HEK293 (cell line): ENCODE measurements at regions not wholly inside any gene's neighbourhood (a gene's known extent, or its start where the extent isn't known, plus 50 kb on each side); places are given as distances from the start of the nearest gene placed in this dataset.

Experiments
- SP7 ChIP-seq: fragments of 450-650 bp; formaldehyde crosslinking; IDR thresholded peaks from 2 replicates; pipeline ENCODE4 v1.5.1; 2016; ENCODE audit warnings: missing biosample characterization, missing genetic modification characterization
- ZBTB20 ChIP-seq: fragments of 450-650 bp; formaldehyde crosslinking; IDR thresholded peaks from 2 replicates; pipeline ENCODE4 v1.5.1; 2016; ENCODE audit warnings: missing biosample characterization, missing genetic modification characterization
- ZBTB7A ChIP-seq: fragments of 450-650 bp; formaldehyde crosslinking; IDR thresholded peaks from 2 replicates; pipeline ENCODE4 v1.5.1; 2016; ENCODE audit warnings: low read depth, missing biosample characterization, missing genetic modification characterization
- ZNF133 ChIP-seq: fragments of 450-650 bp; formaldehyde crosslinking; IDR thresholded peaks from 2 replicates; pipeline ENCODE4 v1.5.1; 2016; ENCODE audit warnings: missing biosample characterization, missing genetic modification characterization
- TF ChIP-seq, protein P1 (sequence below): fragments of 450-650 bp; formaldehyde crosslinking; IDR thresholded peaks from 2 replicates; pipeline ENCODE4 v1.5.1; 2016; ENCODE audit warnings: missing biosample characterization, missing genetic modification characterization
- TF ChIP-seq, protein P2 (sequence below): fragments of 450-650 bp; formaldehyde crosslinking; IDR thresholded peaks from 2 replicates; pipeline ENCODE4 v1.5.0; 2017; ENCODE audit warnings: missing biosample characterization, missing genetic modification characterization, borderline replicate concordance
- TF ChIP-seq, protein P3 (sequence below): fragments of 450-650 bp; formaldehyde crosslinking; IDR thresholded peaks from 2 replicates; pipeline ENCODE4 v1.5.1; 2016; ENCODE audit warnings: missing biosample characterization, missing genetic modification characterization

DNA sequence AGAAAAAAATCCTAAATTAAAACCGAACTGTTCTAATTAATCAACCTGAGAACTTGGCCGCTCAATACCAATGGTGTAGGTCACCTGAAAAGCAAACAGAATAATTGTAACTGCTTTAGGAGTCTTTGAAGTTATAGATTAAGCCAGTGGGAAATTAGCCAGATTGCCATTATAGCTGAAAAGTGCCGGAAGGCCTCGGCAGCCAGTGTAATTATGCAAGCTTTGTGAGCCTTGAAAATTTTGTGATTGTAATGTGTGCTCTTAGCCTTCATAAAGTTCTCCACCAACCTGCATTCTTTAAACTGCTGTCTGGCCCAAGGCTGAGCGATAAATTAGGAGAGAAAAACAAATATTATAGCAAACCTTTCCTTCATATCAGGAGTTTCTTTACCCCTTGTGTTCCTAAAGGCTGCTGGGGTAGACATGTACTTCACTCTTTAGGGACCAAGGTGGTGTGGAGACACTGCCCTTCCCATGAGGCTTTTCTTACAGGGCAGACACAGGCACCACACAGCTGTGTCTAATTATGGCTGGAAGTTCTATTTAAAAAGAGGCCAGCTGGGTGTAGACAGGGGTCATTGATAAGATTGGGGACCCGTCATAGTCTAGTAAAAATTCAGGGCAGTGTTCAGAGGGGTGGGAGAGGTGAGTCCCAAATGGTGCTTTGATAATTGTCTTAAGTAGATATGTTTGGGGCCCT is 991.2 kb downstream of the FLRT2 start:
- TF ChIP-seq, protein P1, sequence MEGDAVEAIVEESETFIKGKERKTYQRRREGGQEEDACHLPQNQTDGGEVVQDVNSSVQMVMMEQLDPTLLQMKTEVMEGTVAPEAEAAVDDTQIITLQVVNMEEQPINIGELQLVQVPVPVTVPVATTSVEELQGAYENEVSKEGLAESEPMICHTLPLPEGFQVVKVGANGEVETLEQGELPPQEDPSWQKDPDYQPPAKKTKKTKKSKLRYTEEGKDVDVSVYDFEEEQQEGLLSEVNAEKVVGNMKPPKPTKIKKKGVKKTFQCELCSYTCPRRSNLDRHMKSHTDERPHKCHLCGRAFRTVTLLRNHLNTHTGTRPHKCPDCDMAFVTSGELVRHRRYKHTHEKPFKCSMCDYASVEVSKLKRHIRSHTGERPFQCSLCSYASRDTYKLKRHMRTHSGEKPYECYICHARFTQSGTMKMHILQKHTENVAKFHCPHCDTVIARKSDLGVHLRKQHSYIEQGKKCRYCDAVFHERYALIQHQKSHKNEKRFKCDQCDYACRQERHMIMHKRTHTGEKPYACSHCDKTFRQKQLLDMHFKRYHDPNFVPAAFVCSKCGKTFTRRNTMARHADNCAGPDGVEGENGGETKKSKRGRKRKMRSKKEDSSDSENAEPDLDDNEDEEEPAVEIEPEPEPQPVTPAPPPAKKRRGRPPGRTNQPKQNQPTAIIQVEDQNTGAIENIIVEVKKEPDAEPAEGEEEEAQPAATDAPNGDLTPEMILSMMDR (tag by site-specific recombination) = no peak
- TF ChIP-seq ZNF133 (no peak), ZBTB20 (tag by site-specific recombination) (no peak), SP7 (tag by site-specific recombination) (no peak), ZBTB7A (tag by site-specific recombination) (no peak)
- TF ChIP-seq, protein P2, sequence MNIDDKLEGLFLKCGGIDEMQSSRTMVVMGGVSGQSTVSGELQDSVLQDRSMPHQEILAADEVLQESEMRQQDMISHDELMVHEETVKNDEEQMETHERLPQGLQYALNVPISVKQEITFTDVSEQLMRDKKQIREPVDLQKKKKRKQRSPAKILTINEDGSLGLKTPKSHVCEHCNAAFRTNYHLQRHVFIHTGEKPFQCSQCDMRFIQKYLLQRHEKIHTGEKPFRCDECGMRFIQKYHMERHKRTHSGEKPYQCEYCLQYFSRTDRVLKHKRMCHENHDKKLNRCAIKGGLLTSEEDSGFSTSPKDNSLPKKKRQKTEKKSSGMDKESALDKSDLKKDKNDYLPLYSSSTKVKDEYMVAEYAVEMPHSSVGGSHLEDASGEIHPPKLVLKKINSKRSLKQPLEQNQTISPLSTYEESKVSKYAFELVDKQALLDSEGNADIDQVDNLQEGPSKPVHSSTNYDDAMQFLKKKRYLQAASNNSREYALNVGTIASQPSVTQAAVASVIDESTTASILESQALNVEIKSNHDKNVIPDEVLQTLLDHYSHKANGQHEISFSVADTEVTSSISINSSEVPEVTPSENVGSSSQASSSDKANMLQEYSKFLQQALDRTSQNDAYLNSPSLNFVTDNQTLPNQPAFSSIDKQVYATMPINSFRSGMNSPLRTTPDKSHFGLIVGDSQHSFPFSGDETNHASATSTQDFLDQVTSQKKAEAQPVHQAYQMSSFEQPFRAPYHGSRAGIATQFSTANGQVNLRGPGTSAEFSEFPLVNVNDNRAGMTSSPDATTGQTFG (tag by site-specific recombination) = no peak
- TF ChIP-seq, protein P3, sequence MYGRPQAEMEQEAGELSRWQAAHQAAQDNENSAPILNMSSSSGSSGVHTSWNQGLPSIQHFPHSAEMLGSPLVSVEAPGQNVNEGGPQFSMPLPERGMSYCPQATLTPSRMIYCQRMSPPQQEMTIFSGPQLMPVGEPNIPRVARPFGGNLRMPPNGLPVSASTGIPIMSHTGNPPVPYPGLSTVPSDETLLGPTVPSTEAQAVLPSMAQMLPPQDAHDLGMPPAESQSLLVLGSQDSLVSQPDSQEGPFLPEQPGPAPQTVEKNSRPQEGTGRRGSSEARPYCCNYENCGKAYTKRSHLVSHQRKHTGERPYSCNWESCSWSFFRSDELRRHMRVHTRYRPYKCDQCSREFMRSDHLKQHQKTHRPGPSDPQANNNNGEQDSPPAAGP = no peak
